Epithelial cell of esophagus (primary cell): ENCODE measurements at regions not wholly inside any gene's neighbourhood (a gene's known extent, or its start where the extent isn't known, plus 50 kb on each side); places are given as distances from the start of the nearest gene placed in this dataset.

Experiments used
- DNase-seq: peaks from one replicate; pipeline ENCODE4 v3.0.0; 2010; ENCODE audit warnings: low read depth
- H3K4me3 ChIP-seq: 2 replicates; pipeline ENCODE4 v1.5.1; 2011; ENCODE audit warnings: mild to moderate bottlenecking, low read length, control low read depth
- CTCF ChIP-seq: IDR thresholded peaks from 2 replicates; pipeline ENCODE4 v1.5.1; 2011; ENCODE audit warnings: low read depth, mild to moderate bottlenecking, low read length, control low read depth, inconsistent platforms; ENCODE audit not compliant: insufficient read depth; ENCODE audit errors: missing control alignments

DNA sequence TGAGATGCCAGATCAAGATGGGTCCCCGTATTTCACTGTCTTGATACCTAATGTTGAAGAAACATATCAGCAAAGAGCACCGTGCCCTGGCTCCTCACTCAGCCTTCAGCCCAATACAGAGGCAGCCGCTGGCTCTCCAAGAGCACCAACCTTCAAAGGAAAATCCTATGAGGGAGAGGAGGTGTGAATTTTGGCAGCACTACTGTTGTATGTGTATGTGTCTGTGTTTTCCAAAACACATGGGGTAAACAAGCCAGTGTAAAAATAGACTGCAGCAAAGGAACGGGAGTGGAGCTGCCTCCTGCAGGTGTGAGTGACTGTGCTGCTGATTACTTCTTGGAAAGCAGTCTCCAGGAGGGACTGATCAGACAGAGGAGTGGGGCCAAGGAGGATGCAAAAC is 194.0 kb upstream of the CDH5 start:
- no peak for TF ChIP-seq CTCF
- H3K4me3 ChIP-seq = no peak overlapping the region
- DNase-seq = no peak

DNA sequence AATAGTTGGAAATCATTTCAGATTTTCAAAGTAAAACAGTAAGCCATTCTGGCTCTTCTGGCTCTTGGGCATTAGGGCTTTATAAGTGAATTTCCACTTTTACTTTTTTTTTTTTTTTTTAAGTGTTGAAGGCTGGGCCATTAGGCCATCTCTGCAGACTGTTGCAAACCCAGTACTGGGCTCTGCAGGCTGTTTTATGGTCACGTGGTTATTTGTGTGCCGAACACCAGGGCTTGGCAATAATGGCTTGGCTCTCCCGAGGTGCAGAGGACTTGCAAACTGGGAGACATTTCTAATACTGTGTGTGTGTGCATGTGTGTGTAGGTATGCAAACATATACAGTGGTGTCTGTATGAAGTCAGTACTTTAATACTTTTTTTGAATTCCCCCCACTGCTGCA is 194.9 kb upstream of the CDH5 start:
- TF ChIP-seq CTCF = no peak
- no peak overlapping the region for H3K4me3 ChIP-seq
- no peak for DNase-seq

DNA sequence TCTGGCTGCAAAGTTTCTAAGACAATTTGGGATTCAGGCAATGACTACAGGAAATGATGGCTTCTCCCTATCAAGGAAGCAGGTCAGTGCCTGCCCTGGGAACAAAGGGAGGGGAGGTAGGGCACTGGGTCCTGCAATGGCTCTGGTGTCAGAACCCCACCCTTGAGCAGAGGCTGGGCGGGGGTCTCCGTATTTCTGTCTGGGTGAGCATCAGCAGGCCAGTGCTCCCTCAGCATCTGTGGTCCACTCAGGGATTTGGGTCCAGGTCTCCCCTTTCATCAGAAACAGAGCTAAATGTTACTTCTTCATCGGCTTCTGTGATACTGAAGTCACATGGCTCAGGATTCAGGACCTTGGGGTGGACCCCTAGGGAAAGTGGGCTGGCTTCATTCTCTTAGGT is 195.5 kb upstream of the CDH5 start:
- no peak overlapping the region for H3K4me3 ChIP-seq
- DNase-seq = no peak
- TF ChIP-seq CTCF = no peak

GRCh38 chr16:66169817-66170216 is 196.7 kb upstream of the CDH5 start:
- DNase-seq = no peak
- no peak overlapping the region for H3K4me3 ChIP-seq
- TF ChIP-seq CTCF = no peak

- TF ChIP-seq CTCF = no peak
- no peak for DNase-seq
- H3K4me3 ChIP-seq = no peak overlapping the region
These were observed 197.7 kb upstream of the CDH5 start for GRCh38 chr16:66168777-66169176.

DNA sequence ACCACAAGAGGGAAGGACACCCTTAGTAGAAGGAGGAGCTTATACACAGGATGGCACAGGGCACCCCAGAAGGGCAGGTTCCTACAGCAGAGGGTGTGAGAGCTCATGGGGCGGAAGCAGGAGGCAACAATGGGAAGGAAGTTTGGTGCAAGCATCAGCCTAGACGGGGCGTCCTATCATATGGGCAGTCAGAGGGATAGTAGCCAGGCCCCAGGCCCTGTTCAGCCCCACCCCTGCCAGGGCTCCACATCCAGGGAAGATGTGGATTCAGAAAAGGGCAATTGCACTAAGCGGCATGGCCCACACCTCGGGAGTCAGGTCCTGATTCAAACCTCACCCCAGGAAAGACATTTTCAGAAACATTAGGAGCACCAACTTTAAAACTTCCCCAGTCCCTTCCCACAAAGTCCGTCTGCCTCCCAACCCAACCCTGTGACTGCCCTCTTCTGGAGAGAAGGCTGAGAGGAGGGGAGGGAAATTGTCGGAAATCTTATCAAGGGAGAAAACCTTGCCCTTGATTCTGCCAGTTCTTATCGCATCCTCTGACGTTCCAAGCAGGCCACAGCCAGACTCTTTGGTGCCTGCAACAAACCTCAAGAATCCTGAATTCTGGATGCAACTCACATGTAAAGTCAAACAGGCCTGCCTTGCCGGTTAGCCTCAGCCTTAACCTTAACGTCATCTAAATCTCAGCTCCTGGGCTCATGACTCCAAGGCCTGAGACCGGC is 198.8 kb upstream of the CDH5 start:
- no peak for DNase-seq
- peak; percentile 9 for TF ChIP-seq CTCF
- no peak overlapping the region for H3K4me3 ChIP-seq

GRCh38 chr16:66166490-66166889 is 200.0 kb upstream of the CDH5 start:
- no peak for DNase-seq
- TF ChIP-seq CTCF = no peak
- no peak overlapping the region for H3K4me3 ChIP-seq
